Cardiac septum (tissue), 1 donor: ENCODE measurements at regions not wholly inside any gene's neighbourhood (a gene's known extent, or its start where the extent isn't known, plus 50 kb on each side); places are given as distances from the start of the nearest gene placed in this dataset.
"Not testable (repeated sequence)": the region's sequence is repeated elsewhere in the genome, so short reads cannot be mapped to it uniquely, and the experiment has no call there.

Experiments used
- DNase-seq: peaks from one replicate; pipeline ENCODE4 v3.0.0-alpha.2; 2020; ENCODE audit warnings: low spot score
- intact Hi-C: fragments of 100-400 bp; cut with DNase I; formaldehyde crosslinking; loops from one replicate; pipeline ENCODE4 v1.14.0; 2022
- donor health status: DM: no; HTN: no; CAD: no.

- no peak for DNase-seq
- intact Hi-C loops = no loop called here
Measured at GRCh38 chr2:52342458-52342857, 1310.5 kb upstream of the NRXN1 start.

GRCh38 chr2:52341732-52342131 is 1309.8 kb upstream of the NRXN1 start:
- intact Hi-C loops = no loop called here
- DNase-seq = no peak

GRCh38 chr2:52340171-52340570 is 1308.2 kb upstream of the NRXN1 start:
- intact Hi-C loops = no loop called here

GRCh38 chr2:52337786-52338185 is 1305.9 kb upstream of the NRXN1 start:
- intact Hi-C loops, DNase-seq: not testable (repeated sequence)

More at GRCh38 chr2:52340171-52340570, 1308.2 kb upstream of the NRXN1 start:
- no peak for DNase-seq

GRCh38 chr2:52336951-52337350 is 1305.0 kb upstream of the NRXN1 start:
- intact Hi-C loops = no loop called here
- DNase-seq = no peak

- intact Hi-C loops = no loop called here
- no peak for DNase-seq
Measured at GRCh38 chr2:52335727-52336126, 1303.8 kb upstream of the NRXN1 start.

GRCh38 chr2:52334185-52334584 is 1302.3 kb upstream of the NRXN1 start:
- no peak for DNase-seq
- intact Hi-C loops = no loop called here

- intact Hi-C loops = no loop called here
- DNase-seq = no peak
Measured at GRCh38 chr2:52327641-52328040, 1295.7 kb upstream of the NRXN1 start.

- intact Hi-C loops = no loop called here
- no peak for DNase-seq
Measured at GRCh38 chr2:52314231-52314630, 1282.3 kb upstream of the NRXN1 start.

GRCh38 chr2:52312486-52312885 is 1280.6 kb upstream of the NRXN1 start:
- intact Hi-C loops = no loop called here
- no peak for DNase-seq

GRCh38 chr2:52311862-52312261 is 1279.9 kb upstream of the NRXN1 start:
- DNase-seq = no peak
- intact Hi-C loops = no loop called here

- intact Hi-C loops = no loop called here
- DNase-seq = no peak
Measured at GRCh38 chr2:52308156-52308555, 1276.2 kb upstream of the NRXN1 start.

GRCh38 chr2:52294628-52295027 is 1262.7 kb upstream of the NRXN1 start:
- DNase-seq = no peak
- intact Hi-C loops = no loop called here

GRCh38 chr2:52292801-52293200 is 1260.9 kb upstream of the NRXN1 start:
- intact Hi-C loops = no loop called here
- DNase-seq = no peak

GRCh38 chr2:52289741-52290140 is 1257.8 kb upstream of the NRXN1 start:
- intact Hi-C loops = no loop called here
- no peak for DNase-seq

GRCh38 chr2:52288596-52288995 is 1256.7 kb upstream of the NRXN1 start:
- intact Hi-C loops = no loop called here
- DNase-seq = no peak

- DNase-seq = no peak
- intact Hi-C loops = no loop called here
Measured at GRCh38 chr2:52269696-52270485, 1238.0 kb upstream of the NRXN1 start.

- DNase-seq = no peak
- intact Hi-C loops = no loop called here
Measured at GRCh38 chr2:52264911-52265310, 1233.0 kb upstream of the NRXN1 start.

GRCh38 chr2:52264488-52264887 is 1232.6 kb upstream of the NRXN1 start:
- intact Hi-C loops = no loop called here
- no peak for DNase-seq

- DNase-seq = no peak
- intact Hi-C loops = no loop called here
Measured at GRCh38 chr2:52260904-52261303, 1229.0 kb upstream of the NRXN1 start.

- DNase-seq, intact Hi-C loops: not testable (repeated sequence)
Measured at GRCh38 chr2:52258967-52259366, 1227.0 kb upstream of the NRXN1 start.

- no peak for DNase-seq
- intact Hi-C loops = no loop called here
Measured at GRCh38 chr2:52258038-52258437, 1226.1 kb upstream of the NRXN1 start.
